Upper lobe of right lung (tissue), 1 donor: ENCODE measurements at regions not wholly inside any gene's neighbourhood (a gene's known extent, or its start where the extent isn't known, plus 50 kb on each side); places are given as distances from the start of the nearest gene placed in this dataset.

ENCODE experiments used
- ATAC-seq: fragments of 200-7000 bp; cut with Tn5 transposase; one replicate; pipeline ENCODE4 v1.9.1; 2020; ENCODE audit warnings: mild to moderate bottlenecking, moderate library complexity
- DNase-seq: peaks from one replicate; pipeline ENCODE4 v3.0.0-alpha.2; 2020
- H3K27ac ChIP-seq: fragments of 200-600 bp; one replicate; pipeline ENCODE4 v1.8.0; 2022
- H3K27me3 ChIP-seq: fragments of 200-600 bp; one replicate; pipeline ENCODE4 v1.8.0; 2022; ENCODE audit warnings: mild to moderate bottlenecking
- H3K36me3 ChIP-seq: fragments of 200-600 bp; one replicate; pipeline ENCODE4 v1.8.0; 2022
- H3K4me1 ChIP-seq: fragments of 200-600 bp; one replicate; pipeline ENCODE4 v1.8.0; 2022
- H3K4me3 ChIP-seq: fragments of 200-600 bp; one replicate; pipeline ENCODE4 v1.8.0; 2022; ENCODE audit warnings: mild to moderate bottlenecking
- H3K9me3 ChIP-seq: fragments of 200-600 bp; one replicate; pipeline ENCODE4 v1.8.0; 2022
- intact Hi-C: fragments of 100-400 bp; cut with DNase I; formaldehyde crosslinking; loops from one replicate; pipeline ENCODE4 v1.11.0; 2022
- TF ChIP-seq, protein P1 (sequence below): fragments of 200-600 bp; IDR thresholded peaks from one replicate; pipeline ENCODE4 v1.8.0; 2022; ENCODE audit warnings: antibody characterized with exemption
- donor health status: DM: no; HTN: yes; CAD: no; lungs with severe emphysema.

- no peaks in the 10 kb centered on the region for H3K36me3 ChIP-seq
- TF ChIP-seq, protein P1, sequence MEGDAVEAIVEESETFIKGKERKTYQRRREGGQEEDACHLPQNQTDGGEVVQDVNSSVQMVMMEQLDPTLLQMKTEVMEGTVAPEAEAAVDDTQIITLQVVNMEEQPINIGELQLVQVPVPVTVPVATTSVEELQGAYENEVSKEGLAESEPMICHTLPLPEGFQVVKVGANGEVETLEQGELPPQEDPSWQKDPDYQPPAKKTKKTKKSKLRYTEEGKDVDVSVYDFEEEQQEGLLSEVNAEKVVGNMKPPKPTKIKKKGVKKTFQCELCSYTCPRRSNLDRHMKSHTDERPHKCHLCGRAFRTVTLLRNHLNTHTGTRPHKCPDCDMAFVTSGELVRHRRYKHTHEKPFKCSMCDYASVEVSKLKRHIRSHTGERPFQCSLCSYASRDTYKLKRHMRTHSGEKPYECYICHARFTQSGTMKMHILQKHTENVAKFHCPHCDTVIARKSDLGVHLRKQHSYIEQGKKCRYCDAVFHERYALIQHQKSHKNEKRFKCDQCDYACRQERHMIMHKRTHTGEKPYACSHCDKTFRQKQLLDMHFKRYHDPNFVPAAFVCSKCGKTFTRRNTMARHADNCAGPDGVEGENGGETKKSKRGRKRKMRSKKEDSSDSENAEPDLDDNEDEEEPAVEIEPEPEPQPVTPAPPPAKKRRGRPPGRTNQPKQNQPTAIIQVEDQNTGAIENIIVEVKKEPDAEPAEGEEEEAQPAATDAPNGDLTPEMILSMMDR: no peak
- no peaks in the 10 kb centered on the region for H3K4me1 ChIP-seq
These were observed 84.4 kb upstream of the SLC5A12 start for GRCh38 chr11:26806219-26806618.

DNA sequence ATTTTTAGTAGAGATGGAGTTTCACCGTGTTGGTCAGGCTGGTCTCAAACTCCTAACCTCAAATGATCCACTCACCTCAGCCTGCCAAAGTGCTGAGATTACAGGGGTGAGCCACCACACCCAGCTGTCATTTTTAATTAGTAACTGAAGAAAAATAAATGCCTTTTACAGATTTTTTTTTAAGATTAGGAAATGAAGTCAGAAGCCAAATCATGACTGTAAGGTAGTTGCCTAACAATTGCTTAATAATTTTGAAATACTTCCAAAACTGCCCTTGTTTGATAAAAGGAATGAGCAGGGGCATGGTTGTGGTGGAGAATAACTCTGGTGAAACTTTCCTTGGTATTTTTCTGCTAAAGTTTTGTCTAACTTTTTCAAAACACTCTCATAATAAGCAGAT, 98.9 kb upstream of the SLC5A12 start:
- no peaks in the 10 kb centered on the region for H3K27me3 ChIP-seq
- intact Hi-C loops: no loop called here
- H3K4me1 ChIP-seq: no peaks in the 10 kb centered on the region
- H3K4me3 ChIP-seq: no peak overlapping the region
- no peak overlapping the region for H3K27ac ChIP-seq
- ATAC-seq (no peak), DNase-seq (no peak)
- no peaks in the 10 kb centered on the region for H3K36me3 ChIP-seq
- TF ChIP-seq, protein P1: no peak
- H3K9me3 ChIP-seq: peaks cover 13% of the 10 kb centered on the region

More at GRCh38 chr11:26806219-26806618, 84.4 kb upstream of the SLC5A12 start:
- Histone ChIP-seq H3K27me3 (no peaks in the 10 kb centered on the region), H3K9me3 (no peaks in the 10 kb centered on the region), H3K27ac (no peak overlapping the region), H3K4me3 (no peak overlapping the region)
- ATAC-seq (no peak), DNase-seq (no peak)
- intact Hi-C loops: no loop called here

DNA sequence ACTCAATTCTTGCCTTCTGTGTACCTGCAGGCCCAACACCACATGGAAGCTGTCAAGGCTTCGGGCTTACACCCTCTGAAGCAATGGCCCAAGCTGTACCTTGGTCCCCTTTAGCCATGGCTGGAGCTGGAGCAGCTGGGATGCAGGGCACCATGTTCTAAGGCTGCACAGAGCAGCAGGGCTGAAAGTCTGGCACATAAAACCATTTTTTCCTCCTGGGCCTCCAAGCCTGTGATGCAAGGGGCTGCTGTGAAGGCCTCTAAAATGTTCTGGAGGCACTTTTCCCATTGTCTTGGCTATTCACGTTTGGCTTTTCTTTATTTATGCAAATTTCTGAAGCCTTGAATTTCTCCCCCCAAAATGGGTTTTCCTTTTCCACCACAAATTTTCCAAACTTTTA, 102.1 kb upstream of the SLC5A12 start:
- TF ChIP-seq, protein P1: no peak
- no peak overlapping the region for H3K27ac ChIP-seq
- DNase-seq (no peak), ATAC-seq (no peak)
- no peaks in the 10 kb centered on the region for H3K4me1 ChIP-seq
- peaks cover 13% of the 10 kb centered on the region for H3K9me3 ChIP-seq
- H3K4me3 ChIP-seq: no peak overlapping the region
- no peaks in the 10 kb centered on the region for H3K36me3 ChIP-seq
- no peaks in the 10 kb centered on the region for H3K27me3 ChIP-seq
- intact Hi-C loops: no loop called here

- Histone ChIP-seq H3K27me3 (no peaks in the 10 kb centered on the region), H3K27ac (no peak overlapping the region), H3K36me3 (no peaks in the 10 kb centered on the region), H3K4me3 (no peak overlapping the region), H3K9me3 (peaks cover 13% of the 10 kb centered on the region), H3K4me1 (no peaks in the 10 kb centered on the region)
- ATAC-seq (no peak), DNase-seq (no peak)
- TF ChIP-seq, protein P1: no peak
- intact Hi-C loops: no loop called here
These were observed 105.8 kb upstream of the SLC5A12 start for GRCh38 chr11:26827567-26828081.

DNA sequence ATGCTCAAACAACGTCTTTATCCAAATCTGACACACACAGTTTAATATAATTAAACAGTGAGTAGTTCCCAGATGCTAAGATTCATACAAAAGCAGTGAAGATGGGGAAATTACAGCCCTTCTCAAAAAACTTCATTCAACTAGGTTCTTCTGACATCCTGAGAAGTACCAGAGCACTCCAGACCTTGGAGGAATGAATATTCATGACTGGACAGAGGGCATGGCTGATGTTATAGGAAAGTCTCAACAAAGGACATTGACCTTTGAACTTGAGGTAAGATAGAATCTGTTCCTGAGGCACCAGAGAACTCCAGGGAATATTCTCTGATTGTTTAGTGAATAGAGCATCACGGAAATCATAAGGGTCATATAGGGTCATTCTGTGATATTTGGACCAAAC, 106.4 kb upstream of the SLC5A12 start:
- intact Hi-C loops: no loop called here
- H3K27ac ChIP-seq: no peak overlapping the region
- no peaks in the 10 kb centered on the region for H3K36me3 ChIP-seq
- ATAC-seq (no peak), DNase-seq (no peak)
- no peaks in the 10 kb centered on the region for H3K27me3 ChIP-seq
- TF ChIP-seq, protein P1: no peak
- H3K4me1 ChIP-seq: no peaks in the 10 kb centered on the region
- no peak overlapping the region for H3K4me3 ChIP-seq
- peaks cover 13% of the 10 kb centered on the region for H3K9me3 ChIP-seq

GRCh38 chr11:26830218-26830617, 108.4 kb upstream of the SLC5A12 start:
- Histone ChIP-seq H3K4me3 (no peak overlapping the region), H3K4me1 (no peaks in the 10 kb centered on the region), H3K27me3 (no peaks in the 10 kb centered on the region), H3K9me3 (no peaks in the 10 kb centered on the region), H3K36me3 (no peaks in the 10 kb centered on the region), H3K27ac (no peak overlapping the region)
- ATAC-seq (no peak), DNase-seq (no peak)
- intact Hi-C loops: no loop called here
- TF ChIP-seq, protein P1: no peak
